Peyer's patch (tissue), 4 donors: ENCODE measurements at regions not wholly inside any gene's neighbourhood (a gene's known extent, or its start where the extent isn't known, plus 50 kb on each side); places are given as distances from the start of the nearest gene placed in this dataset.

ENCODE experiments used
- POLR2A ChIP-seq, 2 donors: fragments of 450-650 bp; IDR thresholded peaks; one replicate each; pipeline ENCODE4 v1.5.1; 2017; ENCODE audit warnings: antibody characterized with exemption in 2 of 2, mild to moderate bottlenecking in 2 of 2, moderate library complexity in 2 of 2
- TF ChIP-seq, protein P1 (sequence below), 6 experiments: fragments of 450-650 bp in 4 of 6; fragments of 200-600 bp in 2 of 6; sonication (generic) in 1 of 6; IDR thresholded peaks; one replicate each; pipeline ENCODE4 v1.5.1; 2017 to 2019; ENCODE audit warnings: antibody characterized with exemption in 6 of 6, mild to moderate bottlenecking in 3 of 6, moderate library complexity in 1 of 6

DNA sequence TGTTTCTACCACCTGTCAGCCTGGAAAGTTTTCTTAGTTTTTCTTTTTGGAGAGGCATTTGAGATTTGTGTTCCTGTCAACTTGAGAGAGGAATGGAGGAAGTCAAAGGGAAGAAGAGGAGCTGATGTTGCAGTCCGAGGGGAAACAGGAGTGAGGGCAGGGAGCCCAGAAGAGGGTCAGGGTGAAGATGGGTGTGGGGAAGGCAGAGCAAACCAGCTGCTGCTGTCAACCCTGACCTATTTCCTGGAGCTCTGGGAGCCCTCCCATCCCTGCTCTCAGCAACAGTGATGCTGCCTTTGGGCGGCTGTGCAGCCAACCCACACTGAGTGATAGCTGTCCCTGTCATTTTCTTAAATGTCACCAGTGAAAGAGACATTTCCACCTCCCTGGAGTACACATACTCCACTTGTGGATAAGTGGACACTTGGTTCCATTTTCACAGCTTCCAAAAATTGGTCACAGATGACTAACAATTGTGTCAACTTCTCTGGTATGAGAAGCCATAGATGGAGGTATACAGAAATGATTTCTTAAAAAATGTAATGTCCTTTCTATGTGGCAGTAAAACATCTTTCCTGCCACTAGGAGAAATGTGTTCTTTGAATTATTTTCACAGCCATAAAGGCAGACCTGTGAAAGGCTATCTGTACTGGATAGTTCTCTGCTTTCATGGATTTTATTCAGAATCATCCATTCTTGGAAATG, 556.3 kb upstream of the TBL1XR1 start:
- no peak for TF ChIP-seq POLR2A (IDR thresholded peaks at IDR 0.05)
- TF ChIP-seq, protein P1, sequence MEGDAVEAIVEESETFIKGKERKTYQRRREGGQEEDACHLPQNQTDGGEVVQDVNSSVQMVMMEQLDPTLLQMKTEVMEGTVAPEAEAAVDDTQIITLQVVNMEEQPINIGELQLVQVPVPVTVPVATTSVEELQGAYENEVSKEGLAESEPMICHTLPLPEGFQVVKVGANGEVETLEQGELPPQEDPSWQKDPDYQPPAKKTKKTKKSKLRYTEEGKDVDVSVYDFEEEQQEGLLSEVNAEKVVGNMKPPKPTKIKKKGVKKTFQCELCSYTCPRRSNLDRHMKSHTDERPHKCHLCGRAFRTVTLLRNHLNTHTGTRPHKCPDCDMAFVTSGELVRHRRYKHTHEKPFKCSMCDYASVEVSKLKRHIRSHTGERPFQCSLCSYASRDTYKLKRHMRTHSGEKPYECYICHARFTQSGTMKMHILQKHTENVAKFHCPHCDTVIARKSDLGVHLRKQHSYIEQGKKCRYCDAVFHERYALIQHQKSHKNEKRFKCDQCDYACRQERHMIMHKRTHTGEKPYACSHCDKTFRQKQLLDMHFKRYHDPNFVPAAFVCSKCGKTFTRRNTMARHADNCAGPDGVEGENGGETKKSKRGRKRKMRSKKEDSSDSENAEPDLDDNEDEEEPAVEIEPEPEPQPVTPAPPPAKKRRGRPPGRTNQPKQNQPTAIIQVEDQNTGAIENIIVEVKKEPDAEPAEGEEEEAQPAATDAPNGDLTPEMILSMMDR (IDR thresholded peaks at IDR 0.05) = no peak
